PFSK-1 (cell line): ENCODE measurements at regions not wholly inside any gene's neighbourhood (a gene's known extent, or its start where the extent isn't known, plus 50 kb on each side); places are given as distances from the start of the nearest gene placed in this dataset.

Experiments
- POLR2AphosphoS5 ChIP-seq: IDR thresholded peaks from 2 replicates; pipeline ENCODE4 v1.6.1; 2012; ENCODE audit warnings: low read depth, mild to moderate bottlenecking, control low read depth, low read length, moderate library complexity
- TAF1 ChIP-seq: IDR thresholded peaks from 2 replicates; pipeline ENCODE4 v1.6.1; 2012; ENCODE audit warnings: low read length, control low read depth, borderline replicate concordance; ENCODE audit not compliant: insufficient read depth
- TF ChIP-seq, protein P1 (sequence below), 2 experiments: IDR thresholded peaks; 2 replicates each; pipeline versions ENCODE4 v1.6.1 to v1.8.0; 2011 to 2012; ENCODE audit warnings: low read depth in 2 of 2, low read length in 2 of 2, control low read depth in 1 of 2, inconsistent platforms in 1 of 2, mild to moderate bottlenecking in 1 of 2, moderate library complexity in 1 of 2; ENCODE audit not compliant: insufficient read depth in 1 of 2

DNA sequence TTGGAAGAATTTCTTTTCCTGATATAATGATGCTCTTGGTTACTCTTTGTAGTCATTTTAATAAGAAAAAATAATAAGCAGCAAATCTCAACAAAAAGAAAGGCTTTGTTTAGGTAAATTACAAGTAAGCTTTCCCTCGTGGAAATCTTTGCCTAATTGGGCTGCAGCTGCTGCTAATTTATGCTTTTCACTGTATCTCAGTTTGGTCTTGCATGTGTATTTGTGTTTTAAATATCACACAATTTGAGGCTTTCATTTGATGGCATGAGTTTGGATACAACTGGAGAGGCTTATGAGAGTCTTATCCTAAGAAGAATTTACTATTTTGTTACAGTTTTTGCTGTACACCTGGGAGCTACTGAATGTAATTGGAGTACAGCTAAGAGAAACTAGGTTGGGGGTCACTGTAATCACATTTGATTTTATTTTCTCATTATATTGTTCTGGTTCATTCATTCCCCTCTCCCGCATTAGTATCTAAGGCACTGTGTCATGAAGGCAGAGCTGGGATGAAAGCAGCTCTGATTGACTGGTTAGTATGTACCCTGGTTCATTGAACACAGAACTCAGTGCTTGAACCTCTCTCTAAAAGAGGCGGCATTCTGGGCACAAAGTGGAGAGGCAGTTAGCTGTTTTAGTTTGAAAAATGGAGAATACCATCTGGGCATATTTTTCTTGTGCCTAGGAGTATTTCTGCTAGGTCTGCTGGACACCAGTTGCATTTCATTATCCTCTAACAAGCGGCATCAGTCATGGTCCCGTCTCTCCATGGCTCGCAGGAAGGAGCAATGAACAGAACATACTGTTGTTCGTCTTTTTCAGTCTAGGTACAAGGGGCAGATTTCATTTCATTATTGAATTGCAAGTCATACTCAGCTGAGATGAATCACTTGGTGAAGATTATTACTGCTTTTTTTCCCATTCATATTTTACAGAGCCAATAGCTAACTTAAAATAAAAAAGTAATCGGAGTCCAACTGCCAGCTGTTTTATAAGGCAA, 118.0 kb upstream of the TMEM260 start:
- TF ChIP-seq POLR2AphosphoS5 (no peak), TAF1 (no peak)
- TF ChIP-seq, protein P1, sequence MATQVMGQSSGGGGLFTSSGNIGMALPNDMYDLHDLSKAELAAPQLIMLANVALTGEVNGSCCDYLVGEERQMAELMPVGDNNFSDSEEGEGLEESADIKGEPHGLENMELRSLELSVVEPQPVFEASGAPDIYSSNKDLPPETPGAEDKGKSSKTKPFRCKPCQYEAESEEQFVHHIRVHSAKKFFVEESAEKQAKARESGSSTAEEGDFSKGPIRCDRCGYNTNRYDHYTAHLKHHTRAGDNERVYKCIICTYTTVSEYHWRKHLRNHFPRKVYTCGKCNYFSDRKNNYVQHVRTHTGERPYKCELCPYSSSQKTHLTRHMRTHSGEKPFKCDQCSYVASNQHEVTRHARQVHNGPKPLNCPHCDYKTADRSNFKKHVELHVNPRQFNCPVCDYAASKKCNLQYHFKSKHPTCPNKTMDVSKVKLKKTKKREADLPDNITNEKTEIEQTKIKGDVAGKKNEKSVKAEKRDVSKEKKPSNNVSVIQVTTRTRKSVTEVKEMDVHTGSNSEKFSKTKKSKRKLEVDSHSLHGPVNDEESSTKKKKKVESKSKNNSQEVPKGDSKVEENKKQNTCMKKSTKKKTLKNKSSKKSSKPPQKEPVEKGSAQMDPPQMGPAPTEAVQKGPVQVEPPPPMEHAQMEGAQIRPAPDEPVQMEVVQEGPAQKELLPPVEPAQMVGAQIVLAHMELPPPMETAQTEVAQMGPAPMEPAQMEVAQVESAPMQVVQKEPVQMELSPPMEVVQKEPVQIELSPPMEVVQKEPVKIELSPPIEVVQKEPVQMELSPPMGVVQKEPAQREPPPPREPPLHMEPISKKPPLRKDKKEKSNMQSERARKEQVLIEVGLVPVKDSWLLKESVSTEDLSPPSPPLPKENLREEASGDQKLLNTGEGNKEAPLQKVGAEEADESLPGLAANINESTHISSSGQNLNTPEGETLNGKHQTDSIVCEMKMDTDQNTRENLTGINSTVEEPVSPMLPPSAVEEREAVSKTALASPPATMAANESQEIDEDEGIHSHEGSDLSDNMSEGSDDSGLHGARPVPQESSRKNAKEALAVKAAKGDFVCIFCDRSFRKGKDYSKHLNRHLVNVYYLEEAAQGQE (IDR thresholded peaks at IDR 0.05; ENCODE audit: insufficient read depth in 1 of 2, low read depth in 2 of 2, low read length in 2 of 2): no peak
